ENCODE measurements at regions not wholly inside any gene's neighbourhood (a gene's known extent, or its start where the extent isn't known, plus 50 kb on each side); places are given as distances from the start of the nearest gene placed in this dataset.
"Not testable (repeated sequence)": the region's sequence is repeated elsewhere in the genome, so short reads cannot be mapped to it uniquely, and the experiment has no call there.

GRCh38 chr3:159482994-159483367, 505.7 kb upstream of the IL12A start:
- DNase-seq = no peak

- DNase-seq = no peak
These were observed 502.1 kb upstream of the IL12A start for GRCh38 chr3:159486580-159486979.

GRCh38 chr3:159487304-159487703, 501.3 kb upstream of the IL12A start:
- no peak for DNase-seq

- DNase-seq = no peak
These were observed 500.0 kb upstream of the IL12A start for GRCh38 chr3:159488602-159489001.

GRCh38 chr3:159497361-159497760, 491.3 kb upstream of the IL12A start:
- no peak for DNase-seq

GRCh38 chr3:159499031-159499793, 489.4 kb upstream of the IL12A start:
- no peak for DNase-seq

- no peak for DNase-seq
These were observed 487.6 kb upstream of the IL12A start for GRCh38 chr3:159501029-159501428.

- DNase-seq = no peak
These were observed 485.6 kb upstream of the IL12A start for GRCh38 chr3:159502986-159503385.

GRCh38 chr3:159510988-159511387, 477.6 kb upstream of the IL12A start:
- not testable (repeated sequence) for DNase-seq

- DNase-seq = no peak
These were observed 475.2 kb upstream of the IL12A start for GRCh38 chr3:159513444-159513843.

GRCh38 chr3:159513867-159514380, 474.7 kb upstream of the IL12A start:
- DNase-seq = no peak

GRCh38 chr3:159517105-159517504, 471.5 kb upstream of the IL12A start:
- no peak for DNase-seq

- no peak for DNase-seq
These were observed 468.0 kb upstream of the IL12A start for GRCh38 chr3:159520638-159521037.

GRCh38 chr3:159522276-159522675, 466.4 kb upstream of the IL12A start:
- no peak for DNase-seq

GRCh38 chr3:159528251-159528895, 460.3 kb upstream of the IL12A start:
- DNase-seq = no peak

- DNase-seq = no peak
These were observed 456.1 kb upstream of the IL12A start for GRCh38 chr3:159532577-159532976.

GRCh38 chr3:159534496-159534895, 454.1 kb upstream of the IL12A start:
- DNase-seq = no peak

- no peak for DNase-seq
These were observed 451.8 kb upstream of the IL12A start for GRCh38 chr3:159536876-159537275.

- no peak for DNase-seq
These were observed 450.1 kb upstream of the IL12A start for GRCh38 chr3:159538507-159538906.

GRCh38 chr3:159540882-159541495, 447.6 kb upstream of the IL12A start:
- no peak for DNase-seq

- DNase-seq = no peak
These were observed 439.8 kb upstream of the IL12A start for GRCh38 chr3:159548675-159549335.

- no peak for DNase-seq
These were observed 433.4 kb upstream of the IL12A start for GRCh38 chr3:159555205-159555604.

- no peak for DNase-seq
These were observed 428.9 kb upstream of the IL12A start for GRCh38 chr3:159559771-159560170.
